Sigmoid colon (tissue), 3 donors: ENCODE measurements at regions not wholly inside any gene's neighbourhood (a gene's known extent, or its start where the extent isn't known, plus 50 kb on each side); places are given as distances from the start of the nearest gene placed in this dataset.

Experiments
- CTCF ChIP-seq, 4 experiments: fragments of 450-650 bp in 3 of 4; fragments of 200-600 bp in 1 of 4; IDR thresholded peaks; one replicate each; pipeline ENCODE4 v1.5.1; 2016 to 2019; ENCODE audit warnings: antibody characterized with exemption in 4 of 4, mild to moderate bottlenecking in 3 of 4, moderate library complexity in 2 of 4
- POLR2A ChIP-seq, 2 donors: fragments of 450-650 bp; IDR thresholded peaks; one replicate each; pipeline ENCODE4 v1.6.1; 2016; ENCODE audit warnings: antibody characterized with exemption in 2 of 2, mild to moderate bottlenecking in 2 of 2, moderate library complexity in 2 of 2

GRCh38 chr4:111074523-111075114 is 451.7 kb upstream of the PITX2 start:
- TF ChIP-seq CTCF (IDR thresholded peaks at IDR 0.05): no peak
- TF ChIP-seq POLR2A (IDR thresholded peaks at IDR 0.05): no peak
